CD14-positive monocyte (primary cell): ENCODE measurements at regions not wholly inside any gene's neighbourhood (a gene's known extent, or its start where the extent isn't known, plus 50 kb on each side); places are given as distances from the start of the nearest gene placed in this dataset.

ENCODE experiments used
- DNase-seq, 3 donors: peaks; one replicate each; pipeline ENCODE4 v3.0.0-alpha.2; 2011 to 2022
- H2AFZ ChIP-seq: 2 replicates; pipeline ENCODE4 v1.6.0; 2012; ENCODE audit warnings: mild to moderate bottlenecking, low read depth, low read length, inconsistent platforms; ENCODE audit not compliant: insufficient read depth, poor library complexity, severe bottlenecking
- H3K27ac ChIP-seq, 2 donors: 1 replicate in 1 of 2; 2 replicates in 1 of 2; pipeline ENCODE4 v1.5.1; 2012 to 2013; ENCODE audit warnings: low read length in 2 of 2, control low read depth in 1 of 2, inconsistent platforms in 1 of 2, low read depth in 1 of 2, mild to moderate bottlenecking in 1 of 2
- H3K27me3 ChIP-seq, 2 donors: one replicate each; pipeline versions ENCODE4 v1.6.0 to v1.6.1; 2011 to 2013; ENCODE audit warnings: low read length in 2 of 2; ENCODE audit not compliant: control insufficient read depth in 2 of 2, insufficient read depth in 2 of 2
- H3K36me3 ChIP-seq, 2 donors: replicated peaks in 1 of 2; 1 replicate in 1 of 2; 2 replicates in 1 of 2; pipeline versions ENCODE4 v1.5.1 to v1.6.1; 2012 to 2013; ENCODE audit warnings: low read length in 2 of 2, control low read depth in 1 of 2, inconsistent platforms in 1 of 2, mild to moderate bottlenecking in 1 of 2; ENCODE audit not compliant: insufficient read depth in 2 of 2, control insufficient read depth in 1 of 2
- H3K4me1 ChIP-seq, 2 donors: 1 replicate in 1 of 2; 2 replicates in 1 of 2; pipeline versions ENCODE4 v1.5.1 to v1.6.1; 2012 to 2013; ENCODE audit warnings: low read length in 2 of 2, control low read depth in 1 of 2, inconsistent platforms in 1 of 2, mild to moderate bottlenecking in 1 of 2, moderate library complexity in 1 of 2; ENCODE audit not compliant: insufficient read depth in 2 of 2, control insufficient read depth in 1 of 2
- H3K4me2 ChIP-seq: replicated peaks from 2 replicates; pipeline ENCODE3; 2012; ENCODE audit warnings: low read length, moderate library complexity, mild to moderate bottlenecking; ENCODE audit not compliant: poor library complexity, severe bottlenecking; ENCODE audit errors: extremely low read depth
- H3K4me3 ChIP-seq, 3 experiments: fragments of 200-600 bp in 1 of 3; sonication (generic) in 1 of 3; replicated peaks in 1 of 3; 1 replicate in 2 of 3; 2 replicates in 1 of 3; pipeline ENCODE4 v1.5.1; 2011 to 2013; ENCODE audit warnings: low read length in 3 of 3, mild to moderate bottlenecking in 3 of 3, control low read depth in 2 of 3, low read depth in 2 of 3, inconsistent platforms in 1 of 3, moderate library complexity in 1 of 3
- H3K79me2 ChIP-seq: 2 replicates; pipeline ENCODE4 v1.6.0; 2012; ENCODE audit warnings: mild to moderate bottlenecking, control low read depth, inconsistent platforms, low read length, moderate library complexity; ENCODE audit not compliant: insufficient read depth
- H3K9ac ChIP-seq: 2 replicates; pipeline ENCODE4 v1.6.0; 2017; ENCODE audit warnings: low read length, mild to moderate bottlenecking; ENCODE audit not compliant: insufficient read depth, poor library complexity, severe bottlenecking
- H3K9me3 ChIP-seq, 2 donors: replicated peaks in 1 of 2; 1 replicate in 1 of 2; 2 replicates in 1 of 2; pipeline versions ENCODE4 v1.5.1 to v1.6.1; 2012 to 2013; ENCODE audit warnings: low read length in 2 of 2, control low read depth in 1 of 2; ENCODE audit not compliant: control insufficient read depth in 1 of 2, insufficient read depth in 1 of 2
- H4K20me1 ChIP-seq: 2 replicates; pipeline ENCODE4 v1.6.0; 2012; ENCODE audit warnings: mild to moderate bottlenecking, low read length, control low read depth, moderate library complexity; ENCODE audit not compliant: insufficient read depth
- H3K27ac Mint-ChIP-seq, 7 donors: one replicate each; pipeline ENCODE4 v1.8.0; 2020; ENCODE audit warnings: mild to moderate bottlenecking in 7 of 7, mixed read lengths in 7 of 7, moderate library complexity in 6 of 7, inconsistent platforms in 2 of 7
- H3K27me3 Mint-ChIP-seq, 3 donors: one replicate each; pipeline ENCODE4 v1.8.0; 2021 to 2022; ENCODE audit warnings: low read depth in 3 of 3, mild to moderate bottlenecking in 3 of 3, mixed read lengths in 3 of 3, moderate library complexity in 3 of 3, inconsistent platforms in 1 of 3
- H3K36me3 Mint-ChIP-seq, 2 donors: one replicate each; pipeline ENCODE4 v1.8.0; 2020; ENCODE audit warnings: mixed read lengths in 2 of 2, inconsistent platforms in 1 of 2, mild to moderate bottlenecking in 1 of 2
- H3K4me1 Mint-ChIP-seq: one replicate; pipeline ENCODE4 v1.8.0; 2020; ENCODE audit warnings: mild to moderate bottlenecking, mixed read lengths
- H3K4me3 Mint-ChIP-seq, 2 donors: one replicate each; pipeline ENCODE4 v1.8.0; 2020; ENCODE audit warnings: mild to moderate bottlenecking in 2 of 2, mixed read lengths in 2 of 2, moderate library complexity in 1 of 2
- H3K9me3 Mint-ChIP-seq, 7 donors: one replicate each; pipeline ENCODE4 v1.8.0; 2020 to 2022; ENCODE audit warnings: mixed read lengths in 7 of 7, mild to moderate bottlenecking in 6 of 7, moderate library complexity in 6 of 7, inconsistent platforms in 2 of 7
- CTCF ChIP-seq: fragments of 200-600 bp; IDR thresholded peaks from one replicate; pipeline ENCODE4 v1.8.0; 2022; ENCODE audit warnings: antibody characterized with exemption, mild to moderate bottlenecking
- WGBS: methylation state at CpG from one replicate; pipeline ENCODE4 v1.1.5; 2013; ENCODE audit warnings: missing lambda C conversion rate; ENCODE audit not compliant: insufficient coverage; 5-methylcytosine and 5-hydroxymethylcytosine counted together
- intact Hi-C, 2 donors: fragments of 100-400 bp; cut with micrococcal nuclease; formaldehyde crosslinking; loops; one replicate each; pipeline versions ENCODE4 v1.15.0 to v1.15.1; 2023

GRCh38 chr14:61636291-61636690, 59.0 kb upstream of the HIF1A start:
- Mint-ChIP-seq H3K27ac (peak overlapping the region in 5 of 7 donors; percentile 0 to 71 (median 36)), H3K4me3 (no peak overlapping the region), H3K9me3 (peaks cover 0 to 5% (median 0%) of the 10 kb centered on the region in 7 donors), H3K27me3 (no peaks in the 10 kb centered on the region), H3K36me3 (no peaks in the 10 kb centered on the region), H3K4me1 (peaks cover 10% of the 10 kb centered on the region)
- Histone ChIP-seq H3K4me1 (peaks cover 7 to 8% of the 10 kb centered on the region in 2 donors), H3K9ac (no peak overlapping the region), H3K9me3 (no peaks in the 10 kb centered on the region), H3K27me3 (no peaks in the 10 kb centered on the region), H2AFZ (no peak overlapping the region), H3K79me2 (no peaks in the 10 kb centered on the region), H3K4me2 (no peak overlapping the region), H3K4me3 (no peak overlapping the region), H4K20me1 (no peaks in the 10 kb centered on the region), H3K36me3 (no peaks in the 10 kb centered on the region), H3K27ac (peak overlapping the region in 1 of 2 donors; percentile 30)
- no CpG with 5 or more reads among the region's 1 CpG for WGBS
- intact Hi-C loops: no loop called here
- no peak for DNase-seq
- TF ChIP-seq CTCF: no peak

- WGBS: no CpG with 5 or more reads among the region's 3 CpGs
- H3K36me3 ChIP-seq: no peaks in the 10 kb centered on the region
- Mint-ChIP-seq H3K27me3 (no peaks in the 10 kb centered on the region), H3K9me3 (peaks cover 0 to 5% (median 0%) of the 10 kb centered on the region in 7 donors), H3K27ac (peak overlapping the region in 2 of 7 donors; percentile 43 to 45), H3K36me3 (no peaks in the 10 kb centered on the region), H3K4me3 (no peak overlapping the region), H3K4me1 (peaks cover 10% of the 10 kb centered on the region)
- H3K9ac ChIP-seq: no peak overlapping the region
- peak; percentile 14 to 32 (median 19) for DNase-seq
- no peaks in the 10 kb centered on the region for H3K9me3 ChIP-seq
- H2AFZ ChIP-seq: no peak overlapping the region
- H4K20me1 ChIP-seq: no peaks in the 10 kb centered on the region
- no peak overlapping the region for H3K4me3 ChIP-seq
- intact Hi-C loops: no loop called here
- H3K4me1 ChIP-seq: peaks cover 7 to 8% of the 10 kb centered on the region in 2 donors
- no peaks in the 10 kb centered on the region for H3K27me3 ChIP-seq
- no peak for TF ChIP-seq CTCF
- H3K27ac ChIP-seq: peak overlapping the region in 1 of 2 donors; percentile 30
- no peak overlapping the region for H3K4me2 ChIP-seq
- H3K79me2 ChIP-seq: no peaks in the 10 kb centered on the region
Measured at GRCh38 chr14:61636779-61637178, 58.5 kb upstream of the HIF1A start.
